Naive B cell (primary cell): ENCODE measurements at regions not wholly inside any gene's neighbourhood (a gene's known extent, or its start where the extent isn't known, plus 50 kb on each side); places are given as distances from the start of the nearest gene placed in this dataset.
"Not testable (repeated sequence)": the region's sequence is repeated elsewhere in the genome, so short reads cannot be mapped to it uniquely, and the experiment has no call there.

ENCODE experiments used
- ATAC-seq, 2 donors: fragments of 150-1000 bp; cut with Tn5 transposase; 2 replicates each; pipeline ENCODE4 v1.10.0; 2021; ENCODE audit warnings: low read depth in 2 of 2, mild to moderate bottlenecking in 2 of 2, moderate library complexity in 2 of 2
- DNase-seq: peaks from one replicate; pipeline ENCODE4 v3.0.0; 2022
- H3K27ac Mint-ChIP-seq, 6 donors: one replicate each; pipeline ENCODE4 v1.8.0; 2020 to 2022; ENCODE audit warnings: mild to moderate bottlenecking in 6 of 6, mixed read lengths in 6 of 6, moderate library complexity in 5 of 6, inconsistent platforms in 2 of 6
- H3K27me3 Mint-ChIP-seq, 3 donors: one replicate each; pipeline ENCODE4 v1.8.0; 2021 to 2022; ENCODE audit warnings: mixed read lengths in 3 of 3, mild to moderate bottlenecking in 1 of 3
- H3K36me3 Mint-ChIP-seq, 2 donors: one replicate each; pipeline ENCODE4 v1.8.0; 2020 to 2022; ENCODE audit warnings: mixed read lengths in 2 of 2, inconsistent platforms in 1 of 2, mild to moderate bottlenecking in 1 of 2
- H3K4me1 Mint-ChIP-seq, 3 donors: one replicate each; pipeline ENCODE4 v1.8.0; 2020 to 2022; ENCODE audit warnings: mixed read lengths in 3 of 3, inconsistent platforms in 1 of 3, mild to moderate bottlenecking in 1 of 3, moderate library complexity in 1 of 3
- H3K4me3 Mint-ChIP-seq, 8 donors: one replicate each; pipeline ENCODE4 v1.8.0; 2020 to 2022; ENCODE audit warnings: mild to moderate bottlenecking in 8 of 8, mixed read lengths in 8 of 8, moderate library complexity in 8 of 8, inconsistent platforms in 2 of 8
- H3K9me3 Mint-ChIP-seq, 7 donors: one replicate each; pipeline ENCODE4 v1.8.0; 2020 to 2022; ENCODE audit warnings: mixed read lengths in 7 of 7, mild to moderate bottlenecking in 5 of 7, inconsistent platforms in 2 of 7, moderate library complexity in 1 of 7

- DNase-seq (no peak), ATAC-seq (no peak)
- Mint-ChIP-seq H3K4me3 (no peak overlapping the region), H3K9me3 (peaks cover 0 to 9% (median 4%) of the 10 kb centered on the region in 7 donors), H3K36me3 (no peaks in the 10 kb centered on the region), H3K27ac (no peak overlapping the region), H3K4me1 (no peaks in the 10 kb centered on the region), H3K27me3 (peaks cover 5 to 26% (median 26%) of the 10 kb centered on the region in 3 donors)
Measured at GRCh38 chrX:47722260-47722659, 63.3 kb upstream of the UXT start.

DNA sequence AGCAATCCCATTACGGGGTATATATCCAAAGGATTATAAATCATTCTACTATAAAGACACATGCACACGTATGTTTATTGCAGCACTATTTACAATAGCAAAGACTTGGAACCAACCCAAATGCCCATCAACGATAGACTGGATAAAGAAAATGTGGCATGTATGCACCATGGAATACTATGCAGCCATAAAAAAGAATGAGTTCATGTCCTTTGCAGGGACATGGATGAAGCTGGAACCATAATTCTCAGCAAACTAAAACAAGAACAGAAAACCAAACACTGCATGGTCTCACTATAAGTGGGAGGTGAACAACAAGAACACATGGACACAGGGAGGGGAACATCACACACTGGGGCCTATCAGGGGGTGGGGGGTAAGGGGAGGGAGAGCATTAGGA is 56.1 kb upstream of the UXT start:
- DNase-seq, H3K27ac Mint-ChIP-seq, H3K4me1 Mint-ChIP-seq, H3K9me3 Mint-ChIP-seq, H3K36me3 Mint-ChIP-seq, H3K4me3 Mint-ChIP-seq, ATAC-seq: not testable (repeated sequence)
- H3K27me3 Mint-ChIP-seq: peaks cover 0 to 17% (median 4%) of the 10 kb centered on the region in 3 donors

- H3K36me3 Mint-ChIP-seq, H3K4me3 Mint-ChIP-seq, H3K27ac Mint-ChIP-seq, ATAC-seq, H3K4me1 Mint-ChIP-seq, H3K9me3 Mint-ChIP-seq, DNase-seq: not testable (repeated sequence)
- peaks cover 0 to 22% (median 7%) of the 10 kb centered on the region in 3 donors for H3K27me3 Mint-ChIP-seq
Measured at GRCh38 chrX:47712675-47713074, 53.7 kb upstream of the UXT start.

DNA sequence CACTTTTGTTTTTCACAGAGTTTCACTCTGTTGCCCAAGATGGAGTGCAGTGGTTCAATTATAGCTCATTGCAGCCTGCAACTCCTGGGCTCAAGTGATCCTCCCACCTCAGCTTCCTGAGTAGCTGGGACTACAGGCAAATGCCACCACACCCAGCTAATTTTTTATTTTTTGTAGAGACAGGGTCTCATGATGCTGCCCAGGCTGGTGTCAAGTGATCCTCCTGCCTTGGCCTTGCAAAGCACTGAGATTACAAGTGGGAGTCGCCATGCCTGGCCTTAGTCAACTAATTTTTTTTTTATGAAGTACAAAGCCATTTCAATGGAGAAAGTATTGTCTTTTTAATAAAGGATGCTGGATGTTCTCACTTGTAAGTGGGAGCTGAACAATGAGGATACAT is 51.3 kb upstream of the UXT start:
- H3K36me3 Mint-ChIP-seq: no peaks in the 10 kb centered on the region

More for the DNA sequence above, 51.3 kb upstream of the UXT start:
- Mint-ChIP-seq H3K27ac (no peak overlapping the region), H3K27me3 (peaks cover 0 to 34% (median 19%) of the 10 kb centered on the region in 3 donors), H3K9me3 (peaks cover 0 to 4% (median 0%) of the 10 kb centered on the region in 7 donors), H3K4me1 (no peaks in the 10 kb centered on the region), H3K4me3 (no peak overlapping the region)
- ATAC-seq: no peak
- DNase-seq: no peak
